Ectodermal cell (in vitro differentiated cells): ENCODE measurements at regions not wholly inside any gene's neighbourhood (a gene's known extent, or its start where the extent isn't known, plus 50 kb on each side); places are given as distances from the start of the nearest gene placed in this dataset.
"Not testable (repeated sequence)": the region's sequence is repeated elsewhere in the genome, so short reads cannot be mapped to it uniquely, and the experiment has no call there.

ENCODE experiments used
- H3K27ac ChIP-seq: 2 replicates; pipeline ENCODE4 v1.7.0; 2013; ENCODE audit warnings: mild to moderate bottlenecking, low read depth, low read length; ENCODE audit not compliant: insufficient read depth, poor library complexity, severe bottlenecking
- H3K27me3 ChIP-seq: 2 replicates; pipeline ENCODE4 v1.7.0; 2013; ENCODE audit warnings: mild to moderate bottlenecking, low read length; ENCODE audit not compliant: insufficient read depth, control insufficient read depth, poor library complexity, severe bottlenecking
- H3K36me3 ChIP-seq: one replicate; pipeline ENCODE4 v1.7.0; 2013; ENCODE audit warnings: low read length; ENCODE audit not compliant: control insufficient read depth, insufficient read depth
- H3K4me1 ChIP-seq: one replicate; pipeline ENCODE4 v1.7.0; 2013; ENCODE audit warnings: low read length; ENCODE audit not compliant: control insufficient read depth, insufficient read depth
- H3K4me3 ChIP-seq: 2 replicates; pipeline ENCODE4 v1.7.0; 2013; ENCODE audit warnings: low read depth, low read length, control low read depth; ENCODE audit not compliant: insufficient read depth
- H3K9me3 ChIP-seq: 2 replicates; pipeline ENCODE4 v1.7.0; 2013; ENCODE audit warnings: mild to moderate bottlenecking, low read length, moderate library complexity; ENCODE audit not compliant: control insufficient read depth
- WGBS, 2 experiments: methylation state at CpG; one replicate each; pipeline ENCODE4 v1.1.7; 2013; ENCODE audit warnings: missing lambda C conversion rate in 2 of 2; 5-methylcytosine and 5-hydroxymethylcytosine counted together

DNA sequence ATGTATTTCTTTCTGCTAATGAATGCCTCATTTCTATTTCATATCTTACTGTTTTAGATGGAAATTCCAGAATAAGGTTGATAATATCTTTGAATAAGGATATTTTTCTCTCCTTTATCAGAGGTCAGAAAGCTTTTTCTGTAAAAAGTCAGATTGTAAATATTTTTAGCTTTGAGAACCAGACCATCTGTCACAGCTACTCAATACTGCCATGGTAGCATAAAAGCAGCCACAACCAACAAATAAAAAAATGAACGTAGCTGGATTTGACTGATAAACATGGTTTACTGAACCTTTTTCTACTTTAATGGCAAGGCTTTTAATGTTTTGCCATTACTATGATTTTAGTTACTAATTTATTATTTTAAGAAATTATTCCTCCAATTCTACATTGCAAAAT is 217.4 kb upstream of the COX10 start:
- Histone ChIP-seq H3K4me3 (no peak overlapping the region), H3K4me1 (no peaks in the 10 kb centered on the region), H3K36me3 (no peaks in the 10 kb centered on the region), H3K27me3 (no peaks in the 10 kb centered on the region), H3K9me3 (peaks cover 3% of the 10 kb centered on the region), H3K27ac (no peak overlapping the region)
- WGBS, 2 experiments: 100% methylated on average over 1 of the region's 1 CpG

DNA sequence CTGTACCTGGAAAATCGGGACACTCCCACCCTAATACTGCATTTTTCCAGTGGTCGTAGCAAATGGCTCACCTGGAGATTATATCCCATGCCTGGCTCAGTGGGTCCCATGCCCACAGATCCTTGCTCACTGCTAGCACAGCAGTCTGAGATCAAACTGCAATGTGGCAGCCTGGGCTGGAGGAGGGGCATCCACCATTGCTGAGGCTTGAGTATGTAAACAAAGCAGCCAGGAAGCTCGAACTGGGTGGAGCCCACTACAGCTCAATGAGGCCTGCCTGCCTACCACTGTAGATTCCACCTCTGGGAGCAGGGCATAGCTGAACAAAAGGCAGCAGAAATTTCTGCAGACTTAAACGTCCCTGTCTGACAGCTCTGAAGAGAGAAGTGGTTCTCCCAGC is 213.6 kb upstream of the COX10 start:
- H3K4me1 ChIP-seq, H3K27me3 ChIP-seq, H3K4me3 ChIP-seq, H3K27ac ChIP-seq, H3K36me3 ChIP-seq, H3K9me3 ChIP-seq: not testable (repeated sequence)
- 81 to 88% methylated on average over 4 of the region's 4 CpGs for WGBS, 2 experiments

DNA sequence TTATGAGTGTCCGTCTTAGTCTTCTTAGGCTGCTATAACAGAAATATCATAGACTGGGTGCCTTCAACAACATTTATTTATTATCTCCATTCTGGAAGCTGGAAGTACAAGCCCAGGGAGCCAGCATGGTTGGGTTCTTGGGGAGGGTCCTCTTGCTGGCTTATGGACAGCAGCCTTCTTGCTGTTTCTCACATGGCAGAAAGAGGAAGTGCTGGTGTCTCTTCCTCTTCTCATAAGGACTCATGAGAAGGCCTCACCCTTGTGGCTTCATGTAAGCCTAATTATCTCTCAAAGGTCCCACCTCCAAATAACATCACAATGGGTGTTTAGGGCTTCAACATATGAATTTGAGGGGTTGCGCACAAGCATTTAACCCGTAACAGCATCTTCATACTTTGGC is 207.0 kb upstream of the COX10 start:
- WGBS, 2 experiments: 94 to 97% methylated on average over 3 of the region's 3 CpGs
- Histone ChIP-seq H3K9me3 (no peaks in the 10 kb centered on the region), H3K4me3 (no peak overlapping the region), H3K4me1 (no peaks in the 10 kb centered on the region), H3K27ac (no peak overlapping the region), H3K27me3 (no peaks in the 10 kb centered on the region), H3K36me3 (no peaks in the 10 kb centered on the region)

DNA sequence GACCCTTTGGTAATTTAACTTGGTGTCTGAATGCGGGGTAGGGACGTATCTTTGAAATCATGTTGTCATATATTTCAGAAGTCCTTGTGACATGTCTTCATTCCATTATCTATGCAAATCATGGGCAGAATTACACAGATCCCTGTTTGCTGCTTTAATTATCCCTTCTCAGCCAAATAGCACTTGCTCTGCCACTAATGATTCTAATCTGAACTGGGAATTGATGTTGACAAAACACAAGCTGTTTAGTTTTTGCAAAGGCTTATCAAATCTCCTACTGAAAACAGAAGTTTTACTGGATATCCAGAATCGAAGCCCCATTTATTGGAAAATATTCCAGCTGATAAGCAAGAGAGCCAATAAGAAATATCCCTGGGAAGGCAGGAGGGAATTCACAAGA is 205.9 kb upstream of the COX10 start:
- H3K27ac ChIP-seq: no peak overlapping the region
- no peaks in the 10 kb centered on the region for H3K4me1 ChIP-seq
- no peaks in the 10 kb centered on the region for H3K9me3 ChIP-seq
- no peaks in the 10 kb centered on the region for H3K36me3 ChIP-seq
- H3K27me3 ChIP-seq: no peaks in the 10 kb centered on the region
- 95 to 100% methylated on average over 3 of the region's 3 CpGs for WGBS, 2 experiments
- H3K4me3 ChIP-seq: no peak overlapping the region

DNA sequence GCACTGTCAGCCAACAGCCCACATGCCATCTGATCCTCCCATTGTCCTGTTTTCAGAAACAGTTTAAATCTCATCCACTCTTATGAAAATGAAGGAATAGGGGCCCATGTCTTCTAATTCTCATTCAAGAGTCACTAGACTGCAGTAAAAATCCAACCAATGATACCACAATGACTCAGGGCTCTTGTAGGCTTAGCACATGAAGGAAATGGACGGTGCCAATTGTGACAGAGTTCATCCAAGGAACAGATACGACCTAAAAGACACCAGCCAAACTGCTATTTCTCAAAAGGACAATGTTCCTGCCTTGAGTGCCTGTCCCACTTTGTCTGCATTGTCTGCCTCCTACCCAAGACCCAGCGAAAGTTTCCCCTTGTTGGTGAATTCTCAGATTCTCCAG is 204.8 kb upstream of the COX10 start:
- WGBS, 2 experiments: 83 to 84% methylated on average over 3 of the region's 3 CpGs

DNA sequence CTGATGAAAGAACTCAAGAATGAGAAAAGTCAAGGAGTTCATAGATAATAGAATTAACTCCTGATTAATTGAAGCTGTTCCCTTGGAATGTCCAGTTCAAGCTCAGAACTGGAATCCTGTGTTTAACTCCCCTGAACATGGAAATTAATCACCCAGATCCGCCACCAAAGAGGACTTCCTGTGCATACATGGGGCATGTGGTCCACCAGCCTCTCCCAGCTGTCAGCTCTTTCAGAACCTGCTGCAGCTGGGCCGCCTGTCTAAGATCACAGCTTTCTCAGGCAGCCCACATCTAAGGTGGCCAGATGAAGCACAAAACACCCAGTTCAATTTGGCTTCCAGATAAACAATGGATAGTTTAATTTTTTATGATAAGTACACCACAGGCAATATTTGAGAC is 203.7 kb upstream of the COX10 start:
- Histone ChIP-seq H3K27me3 (no peaks in the 10 kb centered on the region), H3K4me1 (peaks cover 3% of the 10 kb centered on the region), H3K4me3 (no peak overlapping the region), H3K36me3 (no peaks in the 10 kb centered on the region), H3K27ac (no peak overlapping the region), H3K9me3 (no peaks in the 10 kb centered on the region)
- 99% methylated on average over 2 of the region's 2 CpGs for WGBS, 2 experiments

More for the DNA sequence above, 204.8 kb upstream of the COX10 start:
- no peak overlapping the region for H3K4me3 ChIP-seq
- H3K9me3 ChIP-seq: no peaks in the 10 kb centered on the region
- no peaks in the 10 kb centered on the region for H3K27me3 ChIP-seq
- H3K4me1 ChIP-seq: no peaks in the 10 kb centered on the region
- H3K36me3 ChIP-seq: no peaks in the 10 kb centered on the region
- no peak overlapping the region for H3K27ac ChIP-seq

DNA sequence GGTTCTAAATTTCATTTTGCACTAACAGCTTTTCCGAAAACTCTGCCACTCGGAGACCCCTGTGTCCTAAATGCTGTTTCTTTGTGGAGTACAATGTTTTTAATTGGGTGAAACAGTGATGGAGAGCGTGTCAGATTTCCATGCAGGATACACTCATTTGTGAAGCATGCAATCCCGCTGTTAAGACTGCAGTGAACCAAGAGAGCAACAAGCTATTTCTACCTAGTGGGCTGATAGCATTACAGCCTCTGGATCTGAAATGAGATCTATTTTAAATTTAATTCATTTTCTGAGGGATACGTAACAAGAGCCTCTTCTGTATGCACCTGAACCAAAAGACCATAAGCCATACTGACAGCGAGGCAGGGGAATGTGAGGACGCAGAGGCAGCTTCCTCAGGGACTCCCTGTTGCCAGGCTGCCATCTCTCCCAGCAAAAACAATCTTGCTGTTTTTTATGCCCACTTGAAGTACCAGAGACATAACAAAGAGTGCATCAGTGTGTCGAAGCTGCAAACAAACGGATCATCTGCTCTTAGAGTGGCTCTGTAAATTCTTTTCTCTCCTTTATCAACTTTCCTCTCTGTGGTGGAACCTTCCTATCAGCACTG is 199.9 kb upstream of the COX10 start:
- H3K27ac ChIP-seq: no peak overlapping the region
- H3K9me3 ChIP-seq: no peaks in the 10 kb centered on the region
- H3K4me1 ChIP-seq: peaks cover 3% of the 10 kb centered on the region
- WGBS, 2 experiments: 86 to 90% methylated on average over 9 of the region's 9 CpGs
- no peaks in the 10 kb centered on the region for H3K36me3 ChIP-seq
- no peaks in the 10 kb centered on the region for H3K27me3 ChIP-seq
- H3K4me3 ChIP-seq: no peak overlapping the region

DNA sequence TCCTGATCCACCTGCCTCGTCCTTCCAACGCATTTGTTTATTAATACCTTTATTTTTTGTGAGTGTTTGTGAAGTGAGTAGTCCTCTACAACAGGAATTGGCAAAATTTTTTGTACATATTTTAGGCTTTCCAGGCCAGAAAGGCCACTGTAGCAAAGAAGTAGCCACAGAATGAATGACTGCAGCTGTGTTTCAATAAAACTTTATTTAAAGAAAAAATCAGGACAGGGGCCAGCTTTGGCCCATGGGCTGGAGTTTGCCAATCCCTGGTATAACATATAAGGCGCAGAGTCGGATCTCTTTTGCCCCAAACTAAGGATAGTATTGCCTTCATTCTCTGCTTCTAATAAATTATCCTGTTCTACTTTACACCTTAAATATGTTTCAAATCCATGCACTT is 198.0 kb upstream of the COX10 start:
- H3K9me3 ChIP-seq: no peaks in the 10 kb centered on the region
- no peaks in the 10 kb centered on the region for H3K36me3 ChIP-seq
- H3K27me3 ChIP-seq: no peaks in the 10 kb centered on the region
- 91 to 92% methylated on average over 4 of the region's 4 CpGs for WGBS, 2 experiments
- H3K4me3 ChIP-seq: no peak overlapping the region
- no peak overlapping the region for H3K27ac ChIP-seq
- peaks cover 3% of the 10 kb centered on the region for H3K4me1 ChIP-seq

DNA sequence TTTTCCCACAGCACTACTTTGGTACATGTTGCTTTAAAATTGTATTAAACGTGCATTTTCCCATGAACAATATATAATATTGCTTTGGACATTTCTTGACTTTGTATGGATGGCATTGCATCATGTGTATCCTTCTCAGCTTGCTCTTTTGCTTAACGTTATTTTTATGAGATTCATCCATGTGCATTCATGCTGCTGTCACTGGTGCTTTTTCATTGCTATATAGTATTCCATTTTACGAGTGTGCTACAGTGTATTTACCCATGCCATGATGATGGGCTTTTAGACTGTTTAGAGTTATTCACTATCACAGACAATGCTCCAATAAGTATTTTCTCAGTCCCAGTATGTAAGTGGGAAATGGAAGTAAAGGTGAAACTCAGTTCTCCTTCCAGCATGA is 195.2 kb upstream of the COX10 start:
- Histone ChIP-seq H3K36me3 (no peaks in the 10 kb centered on the region), H3K9me3 (no peaks in the 10 kb centered on the region), H3K27ac (no peak overlapping the region), H3K27me3 (no peaks in the 10 kb centered on the region), H3K4me1 (peaks cover 3% of the 10 kb centered on the region), H3K4me3 (no peak overlapping the region)
- 94 to 100% methylated on average over 1 to 3 of the region's 3 CpGs for WGBS, 2 experiments

DNA sequence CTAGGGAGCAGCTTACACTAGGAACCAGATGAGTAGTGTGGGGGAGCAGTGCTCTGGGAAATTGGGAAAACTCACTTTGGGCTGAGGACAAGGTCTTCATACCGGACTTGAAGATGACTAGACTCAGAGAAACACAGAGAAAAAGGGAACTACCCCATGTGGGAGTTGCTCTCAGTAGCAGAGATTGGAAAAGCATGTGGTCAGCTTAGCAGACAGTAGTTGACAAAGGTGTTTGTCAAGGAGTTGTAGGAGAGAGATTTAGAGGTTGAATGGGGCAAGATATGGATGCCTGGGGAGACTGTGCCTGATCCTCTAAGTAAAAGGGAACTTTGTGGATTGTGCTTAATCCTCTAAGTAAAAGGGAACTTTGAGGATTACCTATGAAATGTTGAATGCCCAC is 194.5 kb upstream of the COX10 start:
- H3K27me3 ChIP-seq: no peaks in the 10 kb centered on the region
- 93% methylated on average over 1 of the region's 1 CpG for WGBS, 2 experiments
- H3K27ac ChIP-seq: no peak overlapping the region
- no peak overlapping the region for H3K4me3 ChIP-seq
- peaks cover 3% of the 10 kb centered on the region for H3K4me1 ChIP-seq
- no peaks in the 10 kb centered on the region for H3K9me3 ChIP-seq
- no peaks in the 10 kb centered on the region for H3K36me3 ChIP-seq

DNA sequence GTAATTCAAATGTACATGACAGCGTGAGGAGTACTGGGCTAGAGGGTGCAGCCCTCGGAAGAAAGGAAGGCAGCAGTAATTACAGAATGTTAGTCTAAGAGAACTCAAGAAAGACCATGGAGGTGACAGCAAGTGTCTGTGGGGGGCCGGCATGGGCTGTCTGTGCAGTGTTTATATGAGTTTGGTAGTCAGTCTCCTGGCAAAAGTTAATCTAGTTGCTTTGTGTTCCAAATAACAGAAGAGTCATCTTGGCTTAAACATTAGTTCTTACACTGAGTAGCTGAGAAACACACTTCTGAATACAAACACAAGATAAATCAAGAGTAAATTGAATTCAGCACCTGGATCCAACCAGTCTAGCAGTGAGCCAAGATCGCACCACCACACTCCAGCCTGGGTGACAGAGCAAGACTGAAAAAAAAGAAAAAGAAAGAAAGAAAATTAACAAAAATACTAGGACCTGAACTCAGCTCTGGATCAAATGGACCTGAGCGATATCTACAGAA is 189.3 kb upstream of the COX10 start:
- H3K36me3 ChIP-seq: no peaks in the 10 kb centered on the region
- no peaks in the 10 kb centered on the region for H3K9me3 ChIP-seq
- H3K27me3 ChIP-seq: no peaks in the 10 kb centered on the region
- no peak overlapping the region for H3K4me3 ChIP-seq
- no peaks in the 10 kb centered on the region for H3K4me1 ChIP-seq
- H3K27ac ChIP-seq: no peak overlapping the region
- WGBS, 2 experiments: 94 to 95% methylated on average over 5 of the region's 5 CpGs
